Ishikawa (cell line): ENCODE measurements at regions not wholly inside any gene's neighbourhood (a gene's known extent, or its start where the extent isn't known, plus 50 kb on each side); places are given as distances from the start of the nearest gene placed in this dataset.
A peak's percentile ranks its signal among the peaks of the same experiment; 100 is the strongest.

ENCODE experiments used
- CEBPB ChIP-seq: IDR thresholded peaks from 2 replicates; pipeline ENCODE4 v1.6.1; 2012
- CREB1 ChIP-seq: IDR thresholded peaks from 2 replicates; pipeline ENCODE4 v1.6.1; 2012; ENCODE audit warnings: low read depth
- EGR1 ChIP-seq: IDR thresholded peaks from 2 replicates; pipeline ENCODE4 v1.6.1; 2012
- EP300 ChIP-seq: IDR thresholded peaks from 2 replicates; pipeline ENCODE4 v1.6.1; 2012; ENCODE audit warnings: borderline replicate concordance
- FOXM1 ChIP-seq: IDR thresholded peaks from 2 replicates; pipeline ENCODE4 v1.6.1; 2012; ENCODE audit warnings: low read depth, borderline replicate concordance
- NFIC ChIP-seq: IDR thresholded peaks from 2 replicates; pipeline ENCODE4 v1.6.1; 2012
- RAD21 ChIP-seq: IDR thresholded peaks from 2 replicates; pipeline ENCODE4 v1.6.1; 2012; ENCODE audit warnings: low read depth
- REST ChIP-seq: IDR thresholded peaks from 2 replicates; pipeline ENCODE4 v1.6.1; 2012; ENCODE audit warnings: low read depth, mild to moderate bottlenecking
- TAF1 ChIP-seq: IDR thresholded peaks from 2 replicates; pipeline ENCODE4 v1.6.1; 2012; ENCODE audit warnings: low read depth, mild to moderate bottlenecking
- TCF12 ChIP-seq: IDR thresholded peaks from 2 replicates; pipeline ENCODE4 v1.6.1; 2012; ENCODE audit warnings: low read depth
- TEAD4 ChIP-seq: IDR thresholded peaks from 2 replicates; pipeline ENCODE4 v1.6.1; 2012
- USF1 ChIP-seq: IDR thresholded peaks from 2 replicates; pipeline ENCODE4 v1.6.1; 2012
- YY1 ChIP-seq: IDR thresholded peaks from 2 replicates; pipeline ENCODE4 v1.6.1; 2012; ENCODE audit warnings: low read depth
- ZBTB7A ChIP-seq: IDR thresholded peaks from 2 replicates; pipeline ENCODE4 v1.6.1; 2012; ENCODE audit warnings: low read depth
- TF ChIP-seq, protein P1 (sequence below): IDR thresholded peaks from 2 replicates; pipeline ENCODE4 v1.6.1; 2012

- no peak for TF ChIP-seq YY1
- TF ChIP-seq CREB1: no peak
- TF ChIP-seq REST: no peak
- TF ChIP-seq RAD21: no peak
- TF ChIP-seq ZBTB7A: no peak
- no peak for TF ChIP-seq FOXM1
- no peak for TF ChIP-seq TEAD4
Measured at GRCh38 chr2:150392614-150393013, 94.9 kb downstream of the RND3 start.

- TF ChIP-seq USF1 (no peak), NFIC (no peak), RAD21 (no peak), EGR1 (no peak), TEAD4 (no peak), CEBPB (no peak), TAF1 (no peak), ZBTB7A (no peak), FOXM1 (no peak), TCF12 (no peak), REST (no peak), YY1 (no peak), CREB1 (no peak), EP300 (no peak)
- TF ChIP-seq, protein P1, sequence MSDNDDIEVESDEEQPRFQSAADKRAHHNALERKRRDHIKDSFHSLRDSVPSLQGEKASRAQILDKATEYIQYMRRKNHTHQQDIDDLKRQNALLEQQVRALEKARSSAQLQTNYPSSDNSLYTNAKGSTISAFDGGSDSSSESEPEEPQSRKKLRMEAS: no peak
Measured at GRCh38 chr2:150391779-150392178, 95.7 kb downstream of the RND3 start.

- no peak for TF ChIP-seq USF1
- TF ChIP-seq TEAD4: 0 out of 2 replicates have a peak, but pooled peaks have one; percentile 14
Measured at GRCh38 chr2:150389447-150389846, 98.0 kb downstream of the RND3 start.

DNA sequence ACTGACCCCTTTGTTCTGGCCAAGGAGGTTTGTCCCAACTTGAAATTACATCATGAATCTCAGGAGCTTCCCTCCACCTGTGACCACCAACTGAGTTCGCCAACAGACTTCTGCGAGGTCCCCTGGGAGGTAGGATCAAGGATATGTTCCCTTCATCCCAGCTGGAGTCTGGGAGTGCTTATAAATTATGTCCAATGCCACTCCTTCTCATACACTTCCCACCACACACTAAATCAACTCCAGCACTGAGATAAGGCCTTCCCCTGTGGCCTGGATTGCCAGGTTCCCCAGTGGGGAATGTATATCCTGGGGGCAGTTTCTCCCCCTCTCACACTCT lies 99.2 kb downstream of the RND3 start:
- TF ChIP-seq NFIC (no peak), EP300 (peak; percentile 55; the same call in 1 of the 2 replicates), TCF12 (0 out of 2 replicates have a peak, but pooled peaks have one; percentile 45)

DNA sequence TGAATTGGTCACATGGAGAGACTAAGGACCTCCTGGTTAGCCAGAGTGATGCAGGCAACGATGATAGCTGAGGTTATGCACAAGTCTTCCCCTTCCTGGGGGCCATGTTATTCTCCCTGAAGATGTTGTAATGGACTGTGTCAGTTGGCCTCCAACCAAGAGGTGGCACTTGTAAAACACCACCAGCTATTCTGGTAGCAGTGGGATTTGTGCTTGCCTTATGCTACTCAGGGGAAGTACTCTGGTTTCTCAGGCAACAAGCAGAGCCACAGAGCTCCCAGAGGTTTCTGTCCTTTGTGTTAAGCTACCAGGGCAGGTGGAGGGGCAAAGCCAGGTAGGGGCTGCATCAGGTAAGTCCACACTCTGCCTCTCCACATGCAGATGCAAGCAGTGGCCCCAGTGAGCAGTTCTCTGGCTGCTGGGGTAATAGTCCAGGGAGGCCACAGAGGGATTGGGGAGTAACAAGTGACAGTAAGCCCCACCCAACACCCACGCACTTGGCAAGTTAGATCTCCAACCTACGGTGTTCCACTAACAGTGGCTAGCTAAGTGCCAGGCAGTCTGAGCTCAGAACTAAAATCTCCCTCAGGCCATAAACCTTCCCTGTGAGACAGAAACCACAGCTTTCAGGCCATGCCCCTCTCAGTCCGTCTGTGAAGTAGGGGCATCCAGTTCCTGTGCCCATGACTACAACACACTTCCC lies 99.7 kb downstream of the RND3 start:
- no peak for TF ChIP-seq FOXM1
- no peak for TF ChIP-seq YY1
- TF ChIP-seq NFIC: no peak
- no peak for TF ChIP-seq EGR1
- TF ChIP-seq CEBPB: no peak

DNA sequence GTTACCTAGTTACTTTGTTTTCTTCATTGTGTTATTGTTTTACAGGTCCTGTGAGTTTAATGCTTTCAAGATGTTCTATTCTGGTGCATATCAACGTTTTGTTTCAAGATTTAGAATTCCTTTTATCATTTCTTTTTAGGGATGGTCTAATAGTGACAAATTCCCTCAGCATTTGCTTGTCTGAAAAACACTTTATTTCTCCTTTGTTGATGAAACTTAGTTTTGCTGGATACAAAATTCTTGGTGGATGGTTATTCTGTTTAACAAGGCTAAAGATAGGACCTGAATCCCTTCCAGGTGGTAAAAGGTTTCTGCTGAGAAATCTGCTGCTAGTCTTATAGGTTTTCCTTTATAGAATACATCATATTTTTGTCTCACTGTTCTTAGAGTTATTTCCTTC lies 102.3 kb downstream of the RND3 start:
- TF ChIP-seq EP300: no peak
- TF ChIP-seq ZBTB7A: no peak
- no peak for TF ChIP-seq CEBPB
- no peak for TF ChIP-seq TAF1
- no peak for TF ChIP-seq REST
- no peak for TF ChIP-seq FOXM1
- no peak for TF ChIP-seq TEAD4
- TF ChIP-seq USF1: no peak
- TF ChIP-seq, protein P1: no peak
